Retinal pigment epithelial cell (primary cell): ENCODE measurements at regions not wholly inside any gene's neighbourhood (a gene's known extent, or its start where the extent isn't known, plus 50 kb on each side); places are given as distances from the start of the nearest gene placed in this dataset.

Experiments
- DNase-seq: peaks from one replicate; pipeline ENCODE4 v3.0.0-alpha.2; 2010; ENCODE audit warnings: low read depth
- H3K4me3 ChIP-seq: 2 replicates; pipeline ENCODE4 v1.5.1; 2011; ENCODE audit warnings: mild to moderate bottlenecking, low read length, control low read depth, moderate library complexity
- CTCF ChIP-seq: conservative IDR thresholded peaks from 2 replicates; pipeline ENCODE4 v1.5.1; 2011; ENCODE audit warnings: low read depth, low read length, control low read depth, inconsistent platforms

- DNase-seq: no peak
- TF ChIP-seq CTCF: no peak
- no peak overlapping the region for H3K4me3 ChIP-seq
Measured at GRCh38 chr14:42163136-42163535, 556.5 kb downstream of the LRFN5 start.

- no peak overlapping the region for H3K4me3 ChIP-seq
- no peak for TF ChIP-seq CTCF
- no peak for DNase-seq
Measured at GRCh38 chr14:42159138-42159537, 552.5 kb downstream of the LRFN5 start.

GRCh38 chr14:42149609-42150261, 543.1 kb downstream of the LRFN5 start:
- no peak for TF ChIP-seq CTCF
- DNase-seq: no peak
- no peak overlapping the region for H3K4me3 ChIP-seq

- no peak for TF ChIP-seq CTCF
- no peak for DNase-seq
- H3K4me3 ChIP-seq: no peak overlapping the region
Measured at GRCh38 chr14:42145766-42146165, 539.1 kb downstream of the LRFN5 start.

GRCh38 chr14:42143114-42143513, 536.4 kb downstream of the LRFN5 start:
- DNase-seq: no peak
- no peak for TF ChIP-seq CTCF
- no peak overlapping the region for H3K4me3 ChIP-seq

GRCh38 chr14:42141328-42141727, 534.7 kb downstream of the LRFN5 start:
- no peak for DNase-seq
- no peak for TF ChIP-seq CTCF
- H3K4me3 ChIP-seq: no peak overlapping the region

GRCh38 chr14:42140831-42141279, 534.2 kb downstream of the LRFN5 start:
- DNase-seq: no peak
- no peak for TF ChIP-seq CTCF
- H3K4me3 ChIP-seq: no peak overlapping the region
